ENCODE measurements at regions not wholly inside any gene's neighbourhood (a gene's known extent, or its start where the extent isn't known, plus 50 kb on each side); places are given as distances from the start of the nearest gene placed in this dataset.

DNA sequence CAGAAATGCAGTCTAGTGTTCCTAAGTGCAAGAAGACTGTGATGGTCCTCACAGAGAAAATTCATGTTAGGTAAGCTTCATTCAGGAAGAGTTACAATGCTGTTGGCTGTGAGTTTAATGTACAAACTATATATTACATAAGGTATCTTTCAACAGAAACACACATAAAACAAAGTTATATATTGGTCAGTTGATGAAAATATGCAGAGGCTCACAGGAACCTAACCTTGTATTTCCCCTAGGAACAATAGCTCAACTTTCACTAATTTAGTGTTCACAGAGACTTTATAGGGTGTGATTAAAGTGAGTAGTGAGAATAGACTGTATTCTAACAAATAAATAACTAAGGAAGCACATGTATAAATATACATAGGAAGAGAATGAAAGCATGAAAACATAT is 676.9 kb upstream of the ADGRL4 start:
- no peak for DNase-seq (ENCODE audit: low read depth)

DNA sequence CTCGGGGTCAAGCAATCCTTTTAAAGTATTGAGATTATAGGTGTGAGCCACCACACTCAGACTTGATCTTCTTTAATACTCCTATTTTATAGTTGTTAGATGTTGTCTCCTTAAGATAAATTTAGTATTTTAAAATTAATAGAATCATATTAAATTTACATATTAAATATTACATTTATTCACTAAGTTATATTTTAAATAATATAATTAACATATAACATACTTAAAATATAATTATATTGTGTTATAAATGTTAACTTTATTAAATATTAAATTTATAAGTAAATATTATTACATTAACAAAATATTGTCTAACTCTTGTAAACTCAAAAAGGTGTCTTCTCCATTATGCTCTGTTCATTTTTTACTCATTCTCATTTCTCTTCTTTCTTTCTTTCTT is 675.9 kb upstream of the ADGRL4 start:
- no peak for DNase-seq (ENCODE audit: low read depth)

DNA sequence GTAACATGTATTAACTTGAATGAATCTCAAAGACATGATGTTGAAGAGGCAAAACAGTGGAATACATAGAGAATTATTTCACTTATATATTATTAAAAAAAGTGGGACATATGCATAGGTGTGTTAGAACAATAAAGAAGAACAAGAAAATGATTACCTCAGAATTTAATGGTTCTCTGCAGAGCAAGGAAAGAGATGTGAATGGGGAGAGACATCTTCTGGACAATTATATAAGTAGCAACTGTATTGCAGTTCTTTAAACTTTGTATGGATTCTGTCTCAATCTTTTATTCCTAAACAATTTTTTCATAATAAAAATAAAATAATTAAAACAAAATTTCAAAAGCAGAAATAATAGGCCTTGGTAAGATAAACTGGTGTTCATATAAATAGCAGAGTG is 674.9 kb upstream of the ADGRL4 start:
- no peak for DNase-seq (ENCODE audit: low read depth)

DNA sequence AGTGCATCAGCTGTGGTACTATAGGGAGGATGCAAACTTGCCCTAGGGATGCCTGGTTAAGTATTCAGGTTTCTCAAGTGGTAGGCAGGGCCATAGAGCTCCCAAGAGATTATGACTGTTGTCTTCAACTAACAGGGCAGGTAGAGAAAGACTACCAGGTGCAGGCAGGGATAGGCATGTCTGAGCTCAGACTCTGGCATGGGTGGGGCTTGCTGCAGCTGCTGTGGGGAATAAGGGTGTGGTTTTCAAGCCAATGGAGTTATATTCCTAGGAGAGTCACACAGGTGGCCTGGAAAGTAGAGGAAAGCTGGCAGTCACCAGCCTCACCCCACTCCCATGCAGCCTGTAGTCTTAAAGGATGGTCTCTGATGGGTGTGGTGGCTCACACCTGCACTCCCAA is 673.4 kb upstream of the ADGRL4 start:
- no peak for DNase-seq (ENCODE audit: low read depth)

DNA sequence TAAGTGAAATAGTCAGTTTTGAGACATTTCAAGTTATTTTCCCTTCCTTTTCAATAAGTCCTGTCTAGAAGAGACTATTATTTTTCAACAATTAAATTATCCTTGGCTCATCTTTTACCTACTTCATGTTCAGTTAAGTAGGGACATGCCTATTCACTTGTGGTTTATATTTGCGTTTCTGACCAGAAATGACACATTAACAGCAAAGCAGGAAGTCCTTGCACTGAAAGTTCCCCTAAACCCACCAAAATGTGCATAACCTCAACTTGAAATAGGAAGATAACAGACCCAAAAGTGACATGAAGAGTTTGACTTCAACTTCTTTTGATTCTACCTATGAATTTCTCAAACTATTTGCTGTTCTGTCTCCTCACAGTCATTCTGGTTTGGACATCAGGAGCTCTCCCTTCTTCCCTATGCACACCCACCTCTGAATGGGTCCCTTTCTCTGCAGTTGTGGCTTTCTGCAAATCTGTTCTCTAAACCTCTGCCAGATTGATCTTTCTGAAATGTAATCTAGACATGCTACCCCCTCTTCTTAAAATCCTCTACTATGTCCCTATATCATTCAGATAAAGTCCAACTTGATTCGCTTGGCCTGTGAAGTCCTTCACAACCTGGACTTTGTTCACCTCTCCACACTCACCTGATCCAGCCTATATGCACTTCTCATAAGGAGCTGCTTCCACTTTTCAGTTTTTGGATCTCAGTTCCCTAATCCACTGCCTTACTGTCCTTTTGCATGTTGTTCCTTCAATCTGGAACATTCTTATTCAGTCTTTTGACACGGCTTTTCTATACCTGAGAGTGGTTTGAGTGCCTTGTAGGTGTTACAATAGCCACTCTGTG is 661.5 kb upstream of the ADGRL4 start:
- DNase-seq (ENCODE audit: low read depth): no peak

DNA sequence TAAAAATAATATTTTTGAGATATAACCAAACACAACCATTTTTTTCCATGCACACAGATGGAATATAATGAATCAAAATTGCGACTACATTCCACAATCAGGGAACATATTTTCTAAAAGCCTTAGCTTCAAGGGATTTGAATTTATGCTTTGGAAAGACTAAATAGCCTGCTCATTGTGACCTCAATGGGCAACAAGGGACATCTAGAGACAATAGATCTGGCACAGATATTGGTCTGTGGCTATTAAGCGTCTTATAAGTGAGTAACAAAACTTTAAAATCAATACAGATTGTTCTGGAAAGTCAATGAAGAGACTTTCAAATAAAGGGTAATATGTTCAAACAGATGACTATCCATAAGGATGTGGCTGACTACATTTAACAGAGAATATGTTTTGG is 660.6 kb upstream of the ADGRL4 start:
- no peak for DNase-seq (ENCODE audit: low read depth)

DNA sequence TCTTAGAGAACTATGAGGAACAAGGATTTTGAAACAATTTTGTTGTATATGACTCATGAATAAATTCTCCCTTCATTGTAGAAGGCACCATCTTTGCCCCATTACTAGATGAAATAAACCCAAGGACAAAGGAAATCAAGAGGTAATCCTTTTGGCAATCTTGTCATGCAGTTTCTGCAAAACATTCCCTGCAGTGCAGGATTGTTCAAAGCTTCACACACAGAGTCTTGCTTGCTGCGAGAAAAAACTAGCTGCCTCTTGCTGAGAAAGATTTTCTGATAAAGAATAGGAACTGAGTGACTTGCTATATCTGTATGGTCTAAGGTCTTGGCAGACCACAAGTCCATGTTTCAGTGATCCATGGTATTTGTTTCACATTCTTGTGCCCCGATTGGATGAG is 657.4 kb upstream of the ADGRL4 start:
- DNase-seq (ENCODE audit: low read depth): no peak

DNA sequence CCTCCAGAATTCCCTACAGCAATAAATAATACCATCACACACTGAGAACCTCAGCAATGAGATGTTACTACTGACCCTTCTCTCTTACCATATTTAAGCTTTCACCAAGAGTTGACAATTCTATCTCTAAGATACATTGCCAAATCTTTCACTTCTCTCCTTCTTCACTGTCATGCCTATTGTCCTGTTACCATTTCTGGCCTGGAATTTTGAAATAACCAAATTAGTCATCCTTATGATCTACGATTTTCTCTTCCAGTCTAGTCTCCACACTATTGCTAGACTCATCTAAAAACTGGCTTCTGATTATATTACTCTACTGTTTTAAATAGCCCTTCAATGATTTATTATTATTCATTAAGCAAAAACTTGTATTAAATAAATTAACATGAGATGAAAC is 656.1 kb upstream of the ADGRL4 start:
- no peak for DNase-seq (ENCODE audit: low read depth)

DNA sequence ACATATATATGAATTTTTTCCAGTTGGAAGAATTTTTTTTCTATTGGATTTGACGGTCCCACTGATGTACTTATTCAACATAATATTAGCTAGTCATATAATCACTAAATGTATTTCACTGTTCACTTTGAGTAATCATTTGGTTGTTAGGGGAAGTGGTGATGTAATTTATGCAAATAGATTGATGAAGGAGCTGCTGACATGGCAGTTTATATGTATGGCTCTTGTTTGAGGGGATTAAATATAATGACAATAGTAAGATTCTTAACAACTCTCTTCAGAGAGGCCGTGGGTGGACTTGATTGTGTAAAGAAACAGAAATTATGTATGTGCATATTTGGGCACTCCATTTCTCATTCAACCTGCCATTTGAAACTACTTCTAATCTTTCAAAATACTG is 653.6 kb upstream of the ADGRL4 start:
- DNase-seq (ENCODE audit: low read depth): no peak

DNA sequence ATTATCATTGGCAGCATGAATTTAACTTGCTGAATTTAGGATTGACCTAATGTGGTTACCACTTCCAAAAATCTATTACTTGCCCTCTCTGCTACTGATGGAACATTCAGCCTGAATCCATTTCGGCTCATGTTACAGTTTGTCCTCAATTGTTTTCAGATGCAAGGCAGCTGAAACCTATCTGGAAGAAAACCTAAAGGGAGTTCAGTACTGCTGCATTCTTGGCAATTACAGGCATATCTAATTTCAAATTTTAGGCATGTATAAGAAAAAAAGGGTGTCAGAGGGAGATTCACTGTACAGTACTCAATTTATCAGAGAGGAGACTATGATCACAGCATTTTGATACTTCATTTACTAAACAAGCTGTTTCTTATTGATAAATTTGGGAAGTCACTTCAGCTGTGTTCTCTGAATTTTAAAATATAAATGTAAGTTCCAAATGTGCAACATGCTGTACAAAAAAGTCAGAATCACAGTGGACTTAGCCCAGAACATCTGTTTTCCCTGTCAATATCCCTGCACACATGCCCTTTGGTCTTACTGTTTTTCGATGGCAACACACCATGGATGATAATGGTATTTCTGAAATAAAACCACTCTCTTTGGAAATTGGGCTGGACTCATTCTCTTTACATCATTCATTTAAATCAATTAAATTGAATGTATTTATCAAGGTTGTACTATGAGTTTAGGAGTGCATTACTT is 651.6 kb upstream of the ADGRL4 start:
- DNase-seq (ENCODE audit: low read depth): peak; percentile 2

DNA sequence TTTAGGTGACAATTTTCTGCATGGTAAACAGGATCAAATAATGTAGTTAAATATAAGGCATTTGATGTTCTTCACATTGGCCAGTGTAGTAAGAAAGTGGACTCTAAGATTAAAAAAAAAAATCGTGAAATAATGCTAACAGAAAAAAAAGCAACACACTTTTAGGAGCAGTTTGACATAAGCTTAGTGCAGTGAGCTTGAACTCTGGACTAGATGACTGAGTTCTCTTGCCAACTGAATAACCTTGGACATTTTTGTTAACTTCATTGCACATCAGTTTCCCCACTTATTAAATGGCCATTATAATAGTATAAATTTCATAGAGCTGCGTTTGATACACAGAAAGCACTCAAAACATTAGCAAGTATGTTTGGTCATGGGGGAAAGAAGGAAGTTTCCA is 649.3 kb upstream of the ADGRL4 start:
- no peak for DNase-seq (ENCODE audit: low read depth)

DNA sequence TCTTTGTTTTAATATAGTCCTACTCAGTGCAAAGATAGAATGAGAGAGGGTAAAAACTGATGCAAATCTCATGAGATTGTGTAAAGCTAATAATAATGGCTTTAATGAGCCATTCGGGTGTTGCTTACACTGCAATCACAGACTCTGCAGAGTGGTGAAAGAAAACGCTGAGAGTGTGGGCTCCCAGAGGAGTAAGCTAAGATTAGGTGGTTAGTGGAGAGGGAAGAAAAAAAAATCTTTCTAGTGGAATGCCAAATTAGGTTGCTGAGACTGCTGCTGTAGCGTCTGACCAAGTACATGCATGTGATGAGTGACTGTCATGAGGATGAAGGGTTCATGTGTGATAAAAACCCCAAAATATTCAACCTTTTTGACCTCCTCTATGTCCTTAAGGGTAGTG is 645.9 kb upstream of the ADGRL4 start:
- DNase-seq (ENCODE audit: low read depth): no peak

DNA sequence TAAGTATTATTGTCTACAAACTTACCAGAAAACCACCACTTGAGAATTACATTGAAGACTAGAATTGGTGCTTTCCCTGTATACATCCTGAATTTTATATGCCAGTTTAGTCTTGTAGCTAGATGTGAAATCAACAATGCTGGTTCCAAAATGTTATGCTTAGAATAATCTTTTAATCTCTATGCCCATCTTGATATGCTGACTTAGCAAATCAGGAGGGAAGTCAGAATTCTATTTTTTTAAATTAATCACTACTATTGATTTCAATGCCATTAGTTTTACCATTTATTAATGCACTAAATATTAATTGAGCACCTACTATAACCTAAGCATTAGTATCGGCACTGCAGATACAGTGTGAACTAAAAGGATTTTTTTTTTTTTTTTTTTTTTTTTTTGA is 641.6 kb upstream of the ADGRL4 start:
- no peak for DNase-seq (ENCODE audit: low read depth)

DNA sequence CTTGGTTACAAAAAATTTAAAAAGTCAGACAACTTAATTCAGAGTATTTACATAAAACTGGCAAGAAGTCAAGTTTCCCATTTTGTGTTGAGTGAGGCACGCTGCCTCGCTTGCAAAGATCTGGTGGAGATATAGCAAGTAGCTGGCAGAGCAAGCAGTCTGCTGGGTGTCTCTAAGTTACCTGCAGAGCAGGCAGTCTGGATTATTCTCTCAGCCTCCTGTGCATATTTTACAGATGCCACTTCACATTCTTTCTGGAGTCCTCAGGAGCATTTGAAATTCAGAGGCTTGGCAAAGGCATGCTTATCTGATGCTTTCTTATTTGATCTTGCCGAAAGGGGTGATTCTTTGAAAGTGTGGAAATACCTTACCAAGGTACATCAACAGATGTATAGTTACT is 640.4 kb upstream of the ADGRL4 start:
- no peak for DNase-seq (ENCODE audit: low read depth)

DNA sequence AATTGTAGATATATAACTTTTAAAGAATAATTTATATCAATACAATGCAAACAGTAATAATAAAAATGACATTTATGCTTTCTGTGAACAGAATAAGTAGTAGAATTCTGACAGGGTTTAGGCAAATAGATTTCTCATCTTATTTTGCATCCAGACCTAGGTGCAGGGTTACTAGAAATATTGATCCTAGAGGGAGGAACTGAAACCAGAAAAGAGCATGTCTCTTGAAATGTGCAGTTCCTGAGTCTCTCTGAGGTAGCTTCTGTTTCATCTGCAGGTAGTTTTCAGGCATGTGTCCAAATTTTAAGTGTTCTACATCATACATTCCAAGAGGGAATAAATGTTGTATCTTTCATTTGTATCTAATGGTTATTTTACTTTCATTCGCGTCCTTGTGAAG is 631.9 kb upstream of the ADGRL4 start:
- no peak for DNase-seq (ENCODE audit: low read depth)

DNA sequence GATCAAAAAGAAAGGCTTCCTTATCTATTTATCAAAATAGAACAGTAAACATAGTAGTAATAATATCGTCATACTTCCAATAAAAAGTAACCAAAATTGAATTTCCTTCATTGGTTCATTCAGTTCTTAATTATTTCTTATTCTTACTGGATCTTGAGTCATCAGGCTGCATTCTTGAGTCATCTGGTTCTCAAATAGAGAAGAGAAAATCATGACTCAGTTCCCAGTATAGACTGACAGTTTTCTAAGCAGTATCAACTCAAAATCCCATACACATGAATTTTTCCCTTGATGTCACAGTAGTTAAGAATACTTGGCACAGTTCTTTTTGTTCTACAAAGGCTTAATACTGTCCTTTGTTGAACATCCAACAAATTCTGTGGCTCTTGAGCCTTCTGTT is 626.9 kb upstream of the ADGRL4 start:
- peak; percentile 53 for DNase-seq (ENCODE audit: low read depth)

DNA sequence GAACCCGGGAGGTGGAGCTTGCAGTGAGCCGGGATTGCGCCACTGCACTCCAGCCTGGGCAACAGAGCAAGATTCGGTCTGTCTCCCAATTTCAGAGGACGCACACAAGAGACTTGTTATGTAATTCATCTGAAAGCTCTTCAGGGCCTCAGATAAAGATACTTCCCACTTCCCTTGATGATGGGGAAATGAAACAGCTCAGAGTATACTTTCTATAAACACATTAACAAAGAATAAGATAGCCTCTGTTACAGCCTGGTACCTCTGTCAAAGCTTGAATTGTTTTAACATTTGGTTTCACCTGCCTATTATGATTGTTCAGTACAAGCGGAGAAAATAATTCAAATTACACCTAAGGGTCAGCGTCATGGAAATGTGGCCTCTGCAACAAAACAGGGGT is 622.9 kb upstream of the ADGRL4 start:
- DNase-seq (ENCODE audit: low read depth): no peak

DNA sequence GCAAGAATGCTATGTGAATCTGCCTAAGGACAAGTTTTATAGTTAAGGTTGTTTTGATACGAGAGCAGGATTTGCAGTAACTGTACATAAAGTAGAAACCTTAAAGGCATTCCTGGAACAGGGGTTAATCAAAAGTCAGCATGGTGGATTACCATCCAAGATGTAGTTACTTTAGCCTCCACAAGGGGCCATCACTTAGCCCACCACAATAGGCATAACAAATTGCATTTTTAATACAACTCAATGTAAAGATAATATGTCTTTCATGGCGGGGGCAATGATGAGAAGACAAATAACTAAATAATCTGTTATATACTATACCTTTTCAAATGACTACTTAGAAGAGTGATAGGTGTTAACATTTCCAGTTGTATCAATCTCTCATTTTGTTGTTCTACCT is 611.2 kb upstream of the ADGRL4 start:
- no peak for DNase-seq (ENCODE audit: low read depth)

DNA sequence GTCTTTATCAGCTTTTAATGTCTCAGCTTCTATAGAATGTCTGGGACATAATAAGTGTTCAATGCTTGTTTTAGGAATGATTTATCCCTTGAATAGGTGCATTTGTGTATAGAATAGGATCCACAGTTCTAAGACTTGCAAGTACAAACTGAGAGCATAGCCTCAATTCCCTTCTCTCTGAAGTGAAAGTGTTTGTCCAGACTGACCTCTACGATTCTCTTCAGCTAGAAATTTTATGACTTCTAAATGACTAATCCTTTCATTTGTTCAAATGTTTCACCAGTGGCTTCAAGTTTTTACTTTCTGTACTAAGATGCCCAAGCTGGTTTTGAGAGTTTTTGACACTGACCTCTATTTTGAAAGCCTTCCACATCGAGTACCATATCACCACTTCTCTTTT is 608.2 kb upstream of the ADGRL4 start:
- peak; percentile 12 for DNase-seq (ENCODE audit: low read depth)

DNA sequence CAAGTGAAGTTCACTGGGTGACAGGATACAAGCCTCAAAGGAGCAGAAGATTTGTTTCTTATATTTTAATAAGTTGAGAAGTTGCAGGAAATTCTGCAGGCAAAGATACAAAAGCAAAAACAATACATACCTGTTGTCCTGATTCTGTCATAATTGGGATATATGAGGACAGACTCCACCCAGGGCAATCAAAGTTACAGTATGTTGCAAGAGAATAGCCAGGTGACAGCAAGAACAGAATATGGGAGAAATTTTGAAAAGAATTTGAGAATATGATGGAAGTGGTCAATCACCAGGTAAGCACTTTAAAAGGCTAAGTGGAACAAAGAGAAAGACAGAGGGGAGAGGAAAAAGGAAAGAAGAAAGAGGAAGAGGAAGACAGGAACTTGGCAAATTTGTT is 607.6 kb upstream of the ADGRL4 start:
- no peak for DNase-seq (ENCODE audit: low read depth)

DNA sequence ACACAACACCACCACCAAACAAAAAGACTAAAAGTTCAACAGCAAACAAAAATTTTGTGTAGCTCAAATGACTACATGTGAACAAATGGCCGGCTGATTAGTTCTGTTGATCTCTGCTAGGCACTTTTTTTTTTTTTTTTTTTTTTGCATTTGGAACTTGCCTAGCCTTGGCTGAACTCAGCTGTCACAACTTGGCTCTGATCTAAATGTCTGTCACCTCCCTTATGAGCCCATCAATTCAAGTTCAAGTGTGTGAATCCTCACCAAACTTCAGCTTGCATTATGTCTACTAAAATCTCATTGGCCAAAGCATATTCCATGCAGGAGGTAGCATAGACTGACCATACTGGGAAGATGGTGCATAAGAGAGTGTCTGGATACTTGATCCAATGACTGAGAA is 606.5 kb upstream of the ADGRL4 start:
- DNase-seq (ENCODE audit: low read depth): no peak

DNA sequence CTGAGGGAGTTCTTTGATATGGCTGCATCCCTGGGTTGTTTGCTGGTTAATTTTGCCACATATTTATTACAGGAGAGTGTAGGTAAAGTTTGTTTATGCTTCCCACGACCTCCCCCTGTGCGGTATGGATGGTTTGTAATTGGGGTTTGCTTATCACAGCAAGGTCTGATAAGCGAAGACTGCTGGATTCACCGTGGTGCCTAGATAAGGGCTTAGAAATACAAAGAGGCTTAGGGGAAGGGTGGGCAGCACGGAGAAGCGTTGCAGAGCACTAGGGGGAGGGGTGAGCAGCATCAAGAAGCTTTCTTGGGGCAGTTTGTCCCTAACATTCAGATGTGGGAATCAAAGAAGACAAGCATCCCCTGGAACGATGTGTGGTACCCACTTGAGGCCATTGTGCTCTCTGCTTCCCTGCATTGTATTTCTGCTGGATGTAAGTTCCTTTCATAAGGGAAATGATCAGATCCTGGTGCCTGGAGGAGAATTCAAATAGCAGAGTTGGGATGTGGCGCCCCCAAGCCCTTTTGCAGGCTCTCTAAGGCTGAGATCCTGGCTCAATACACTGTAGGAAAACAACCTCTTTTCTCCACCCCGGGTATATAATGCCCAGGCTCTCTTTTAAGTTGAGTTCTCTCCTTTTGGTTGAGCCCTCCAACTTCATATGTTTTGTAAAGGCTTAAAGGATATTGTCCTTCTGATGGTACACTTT is 598.1 kb upstream of the ADGRL4 start:
- DNase-seq (ENCODE audit: low read depth): no peak

DNA sequence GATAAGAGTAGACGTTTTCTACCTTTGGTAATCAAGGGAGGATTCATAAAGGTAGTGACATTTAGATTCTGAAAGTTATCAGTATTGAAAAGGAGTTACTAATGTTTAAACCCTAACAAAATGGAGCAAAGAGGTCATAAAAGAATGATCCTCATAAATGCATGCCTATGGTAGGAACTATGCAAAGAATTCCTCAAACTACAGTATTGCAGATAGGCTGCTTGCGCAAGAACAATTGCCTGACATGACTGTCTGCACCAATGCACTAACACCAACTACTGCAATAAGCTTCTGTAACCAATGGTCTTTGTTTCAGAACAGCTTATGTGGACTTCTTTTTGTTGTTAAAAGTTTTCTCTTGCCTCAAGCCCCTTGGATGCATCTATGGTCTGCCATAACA is 597.3 kb upstream of the ADGRL4 start:
- DNase-seq (ENCODE audit: low read depth): no peak

Measured in stromal cell of bone marrow (primary cell).